ENCODE measurements at regions not wholly inside any gene's neighbourhood (a gene's known extent, or its start where the extent isn't known, plus 50 kb on each side); places are given as distances from the start of the nearest gene placed in this dataset.
"Not testable (repeated sequence)": the region's sequence is repeated elsewhere in the genome, so short reads cannot be mapped to it uniquely, and the experiment has no call there.

GRCh38 chr6:48378884-48379407 is 267.9 kb upstream of the PTCHD4 start:
- H3K36me3 ChIP-seq: no peaks in the 10 kb centered on the region
- no peak overlapping the region for H3K27ac ChIP-seq (replicated peaks in 1 of 4)
- no peak for DNase-seq (ENCODE audit: extremely low spot score)
- no peaks in the 10 kb centered on the region for H3K27me3 ChIP-seq
- H3K4me1 ChIP-seq: no peaks in the 10 kb centered on the region
- intact Hi-C loops (cut with DNase I): no loop called here
- TF ChIP-seq CTCF (IDR thresholded peaks at IDR 0.05) (no peak), EP300 (IDR thresholded peaks at IDR 0.05) (no peak), POLR2A (IDR thresholded peaks at IDR 0.05; ENCODE audit: low read depth) (no peak), POLR2AphosphoS5 (IDR thresholded peaks at IDR 0.05) (no peak)
- no peak overlapping the region for H3K4me3 ChIP-seq
- no peaks in the 10 kb centered on the region for H3K9me3 ChIP-seq

GRCh38 chr6:48377115-48377514 is 266.1 kb upstream of the PTCHD4 start:
- no peaks in the 10 kb centered on the region for H3K9me3 ChIP-seq
- TF ChIP-seq POLR2AphosphoS5 (IDR thresholded peaks at IDR 0.05) (no peak), CTCF (IDR thresholded peaks at IDR 0.05) (no peak), EP300 (IDR thresholded peaks at IDR 0.05) (no peak), POLR2A (IDR thresholded peaks at IDR 0.05; ENCODE audit: low read depth) (no peak)
- H3K36me3 ChIP-seq: no peaks in the 10 kb centered on the region
- H3K27ac ChIP-seq (replicated peaks in 1 of 4): no peak overlapping the region
- intact Hi-C loops (cut with DNase I): no loop called here
- no peaks in the 10 kb centered on the region for H3K27me3 ChIP-seq
- WGBS: 83% methylated on average over 3 of the region's 3 CpGs
- H3K4me1 ChIP-seq: no peaks in the 10 kb centered on the region
- DNase-seq (ENCODE audit: extremely low spot score): no peak
- no peak overlapping the region for H3K4me3 ChIP-seq

GRCh38 chr6:48371226-48371625 is 260.2 kb upstream of the PTCHD4 start:
- H3K27ac ChIP-seq (replicated peaks in 1 of 4); H3K9me3 ChIP-seq; H3K36me3 ChIP-seq; H3K4me3 ChIP-seq; DNase-seq (ENCODE audit: extremely low spot score); H3K4me1 ChIP-seq; intact Hi-C loops (cut with DNase I); H3K27me3 ChIP-seq: not testable (repeated sequence)
- WGBS: 100% methylated on average over 4 of the region's 34 CpGs

GRCh38 chr6:48369100-48369499 is 258.1 kb upstream of the PTCHD4 start:
- Histone ChIP-seq H3K27me3 (no peaks in the 10 kb centered on the region), H3K36me3 (no peaks in the 10 kb centered on the region), H3K27ac (replicated peaks in 1 of 4) (no peak overlapping the region), H3K9me3 (no peaks in the 10 kb centered on the region), H3K4me3 (no peak overlapping the region), H3K4me1 (no peaks in the 10 kb centered on the region)
- intact Hi-C loops (cut with DNase I): no loop called here
- TF ChIP-seq POLR2A (IDR thresholded peaks at IDR 0.05; ENCODE audit: low read depth) (no peak), EP300 (IDR thresholded peaks at IDR 0.05) (no peak), CTCF (IDR thresholded peaks at IDR 0.05) (no peak), POLR2AphosphoS5 (IDR thresholded peaks at IDR 0.05) (no peak)
- no peak for DNase-seq (ENCODE audit: extremely low spot score)
- 74% methylated on average over 2 of the region's 2 CpGs for WGBS

GRCh38 chr6:48325701-48326100 is 214.7 kb upstream of the PTCHD4 start:
- H3K9me3 ChIP-seq: no peaks in the 10 kb centered on the region
- 63% methylated on average over 1 of the region's 1 CpG for WGBS

More at GRCh38 chr6:48325701-48326100, 214.7 kb upstream of the PTCHD4 start:
- no peaks in the 10 kb centered on the region for H3K4me1 ChIP-seq
- DNase-seq (ENCODE audit: extremely low spot score): no peak
- no peaks in the 10 kb centered on the region for H3K36me3 ChIP-seq
- no peak for TF ChIP-seq CTCF (IDR thresholded peaks at IDR 0.05)
- no peak for TF ChIP-seq POLR2A (IDR thresholded peaks at IDR 0.05; ENCODE audit: low read depth)
- TF ChIP-seq POLR2AphosphoS5 (IDR thresholded peaks at IDR 0.05): no peak
- no peak for TF ChIP-seq EP300 (IDR thresholded peaks at IDR 0.05)
- H3K4me3 ChIP-seq: no peak overlapping the region
- no peak overlapping the region for H3K27ac ChIP-seq (replicated peaks in 1 of 4)
- H3K27me3 ChIP-seq: no peaks in the 10 kb centered on the region
- intact Hi-C loops (cut with DNase I): no loop called here

Data from esophagus muscularis mucosa (tissue), 4 donors.